H9 (cell line): ENCODE measurements at regions not wholly inside any gene's neighbourhood (a gene's known extent, or its start where the extent isn't known, plus 50 kb on each side); places are given as distances from the start of the nearest gene placed in this dataset.

ENCODE experiments used
- DNase-seq: peaks from one replicate; pipeline ENCODE4 v3.0.0-alpha.2; 2017
- H2AFZ ChIP-seq: one replicate; pipeline ENCODE4 v1.6.1; 2013; ENCODE audit warnings: mild to moderate bottlenecking, low read length, control low read depth, moderate library complexity
- H2AK5ac ChIP-seq: 2 replicates; pipeline ENCODE4 v1.6.1; 2013; ENCODE audit warnings: low read length, control low read depth, mixed read lengths; ENCODE audit not compliant: insufficient read length
- H2BK120ac ChIP-seq: one replicate; pipeline ENCODE4 v1.6.1; 2013; ENCODE audit warnings: low read depth, mild to moderate bottlenecking, low read length, control low read depth, inconsistent platforms; ENCODE audit not compliant: poor library complexity, severe bottlenecking
- H2BK12ac ChIP-seq: 2 replicates; pipeline ENCODE4 v1.6.1; 2013; ENCODE audit warnings: low read length, control low read depth, mixed read lengths, low read depth; ENCODE audit not compliant: insufficient read length
- H2BK15ac ChIP-seq: 2 replicates; pipeline ENCODE4 v1.6.1; 2013; ENCODE audit warnings: low read depth, low read length, control low read depth
- H2BK20ac ChIP-seq: one replicate; pipeline ENCODE4 v1.6.1; 2013; ENCODE audit warnings: low read depth, mild to moderate bottlenecking, low read length, control low read depth, inconsistent platforms; ENCODE audit not compliant: poor library complexity, severe bottlenecking
- H2BK5ac ChIP-seq: 2 replicates; pipeline ENCODE4 v1.6.1; 2013; ENCODE audit warnings: low read length, control low read depth, mixed read lengths; ENCODE audit not compliant: insufficient read length
- H3K14ac ChIP-seq: 2 replicates; pipeline ENCODE4 v1.6.1; 2013; ENCODE audit warnings: low read length, control low read depth; ENCODE audit not compliant: insufficient read depth
- H3K18ac ChIP-seq: 2 replicates; pipeline ENCODE4 v1.6.1; 2013; ENCODE audit warnings: low read depth, mild to moderate bottlenecking, mixed read lengths, low read length, control low read depth; ENCODE audit not compliant: insufficient read length
- H3K23ac ChIP-seq: 2 replicates; pipeline ENCODE4 v1.6.1; 2013; ENCODE audit warnings: low read length, control low read depth, mixed read lengths, low read depth; ENCODE audit not compliant: insufficient read length
- H3K23me2 ChIP-seq: 2 replicates; pipeline ENCODE4 v1.6.1; 2013; ENCODE audit warnings: low read depth, mild to moderate bottlenecking, mixed read lengths, low read length, control low read depth; ENCODE audit not compliant: insufficient read length, poor library complexity, severe bottlenecking
- H3K27ac ChIP-seq: 2 replicates; pipeline ENCODE4 v1.5.1; 2013; ENCODE audit warnings: low read length, control low read depth, mixed read lengths, low read depth; ENCODE audit not compliant: insufficient read length
- H3K27me3 ChIP-seq: 2 replicates; pipeline ENCODE4 v1.6.1; 2013; ENCODE audit warnings: low read length, control low read depth, inconsistent platforms; ENCODE audit not compliant: insufficient read depth
- H3K4ac ChIP-seq: 2 replicates; pipeline ENCODE4 v1.6.1; 2013; ENCODE audit warnings: low read depth, mild to moderate bottlenecking, control low read depth, inconsistent platforms, low read length, moderate library complexity
- H3K4me1 ChIP-seq: 2 replicates; pipeline ENCODE4 v1.6.1; 2013; ENCODE audit warnings: low read length, control low read depth, inconsistent platforms; ENCODE audit not compliant: insufficient read depth
- H3K4me2 ChIP-seq: 2 replicates; pipeline ENCODE4 v1.6.1; 2013; ENCODE audit warnings: low read length, control low read depth, mixed read lengths; ENCODE audit not compliant: insufficient read length, insufficient read depth
- H3K56ac ChIP-seq: 2 replicates; pipeline ENCODE4 v1.6.1; 2013; ENCODE audit warnings: low read depth, mild to moderate bottlenecking, mixed read lengths, low read length, control low read depth; ENCODE audit not compliant: insufficient read length
- H3K79me1 ChIP-seq: 2 replicates; pipeline ENCODE4 v1.6.1; 2013; ENCODE audit warnings: low read depth, mild to moderate bottlenecking, moderate library complexity, low read length, control low read depth, inconsistent platforms; ENCODE audit not compliant: insufficient read depth, poor library complexity, severe bottlenecking
- H3K79me2 ChIP-seq: 2 replicates; pipeline ENCODE4 v1.6.1; 2013; ENCODE audit warnings: low read length, control low read depth, inconsistent platforms; ENCODE audit not compliant: insufficient read depth
- H3K9ac ChIP-seq: 2 replicates; pipeline ENCODE4 v1.6.1; 2013; ENCODE audit warnings: low read length, control low read depth, mixed read lengths; ENCODE audit not compliant: insufficient read length; ENCODE audit errors: extremely low read depth
- H3K9me3 ChIP-seq: one replicate; pipeline ENCODE4 v1.6.1; 2013; ENCODE audit warnings: low read depth, low read length, inconsistent platforms; ENCODE audit not compliant: control insufficient read depth
- H3T11ph ChIP-seq: one replicate; pipeline ENCODE4 v1.6.1; 2013; ENCODE audit warnings: mild to moderate bottlenecking, low read length, control low read depth, inconsistent platforms
- H4K20me1 ChIP-seq: one replicate; pipeline ENCODE4 v1.6.1; 2013; ENCODE audit not compliant: control insufficient read depth, insufficient read length, insufficient read depth
- H4K5ac ChIP-seq: 2 replicates; pipeline ENCODE4 v1.6.1; 2013; ENCODE audit warnings: low read depth, mild to moderate bottlenecking, mixed read lengths, low read length, control low read depth; ENCODE audit not compliant: insufficient read length
- H4K8ac ChIP-seq: replicated peaks from 2 replicates; pipeline ENCODE4 v1.6.1; 2013; ENCODE audit warnings: low read length, control low read depth, mixed read lengths, low read depth; ENCODE audit not compliant: insufficient read length
- H4K91ac ChIP-seq: 2 replicates; pipeline ENCODE4 v1.6.1; 2013; ENCODE audit warnings: low read depth, mild to moderate bottlenecking, moderate library complexity, mixed read lengths, low read length, control low read depth; ENCODE audit not compliant: insufficient read length
- H3K27ac Mint-ChIP-seq, 3 experiments: 2 replicates in 2 of 3; 3 replicates in 1 of 3; pipeline ENCODE4 v1.8.0; 2020 to 2021; ENCODE audit warnings: mixed read lengths in 3 of 3, mild to moderate bottlenecking in 1 of 3, moderate library complexity in 1 of 3
- H3K27me3 Mint-ChIP-seq: 2 replicates; pipeline ENCODE4 v1.8.0; 2021; ENCODE audit warnings: low read depth, mild to moderate bottlenecking, moderate library complexity, mixed read lengths
- H3K36me3 Mint-ChIP-seq, 3 experiments: 2 replicates in 2 of 3; 3 replicates in 1 of 3; pipeline ENCODE4 v1.8.0; 2020 to 2021; ENCODE audit warnings: low read depth in 3 of 3, mixed read lengths in 3 of 3; ENCODE audit not compliant: insufficient read depth in 1 of 3
- H3K4me1 Mint-ChIP-seq, 2 experiments: 2 replicates each; pipeline ENCODE4 v1.8.0; 2020; ENCODE audit warnings: mixed read lengths in 2 of 2
- H3K4me3 Mint-ChIP-seq, 2 experiments: 2 replicates in 1 of 2; 3 replicates in 1 of 2; pipeline ENCODE4 v1.8.0; 2020 to 2021; ENCODE audit warnings: mild to moderate bottlenecking in 2 of 2, mixed read lengths in 2 of 2, moderate library complexity in 1 of 2
- H3K9me3 Mint-ChIP-seq, 2 experiments: 2 replicates in 1 of 2; 3 replicates in 1 of 2; pipeline ENCODE4 v1.8.0; 2020; ENCODE audit warnings: mild to moderate bottlenecking in 2 of 2, mixed read lengths in 2 of 2, moderate library complexity in 1 of 2
- CTCF ChIP-seq: fragments of 200-600 bp; sonication (generic); conservative IDR thresholded peaks from 3 replicates; pipeline ENCODE4 v1.8.0; 2021; ENCODE audit warnings: antibody characterized with exemption, mild to moderate bottlenecking
- WGBS: extraction: QIAGEN DNeasy Blood & Tissue Kit; methylation state at CpG from one replicate; pipeline ENCODE4 v1.1.7; 2013; ENCODE audit warnings: missing lambda C conversion rate, low lambda C conversion rate, mixed read lengths; ENCODE audit not compliant: insufficient read length; ENCODE audit errors: extremely low coverage; 5-methylcytosine and 5-hydroxymethylcytosine counted together

- Mint-ChIP-seq H3K4me3 (no peak overlapping the region), H3K9me3 (no peaks in the 10 kb centered on the region), H3K27ac (no peak overlapping the region), H3K36me3 (no peaks in the 10 kb centered on the region; a peak in 1 of 7 replicates), H3K4me1 (no peaks in the 10 kb centered on the region), H3K27me3 (no peaks in the 10 kb centered on the region)
- Histone ChIP-seq H2AK5ac (no peak overlapping the region), H3T11ph (no peak overlapping the region), H2BK15ac (no peak overlapping the region), H3K23me2 (no peaks in the 10 kb centered on the region), H4K91ac (no peak overlapping the region), H4K8ac (no peak overlapping the region), H3K4me2 (no peak overlapping the region), H3K9me3 (no peaks in the 10 kb centered on the region), H3K56ac (no peak overlapping the region), H2AFZ (no peak overlapping the region), H3K79me1 (no peaks in the 10 kb centered on the region), H2BK5ac (no peak overlapping the region), H3K9ac (no peak overlapping the region), H3K27ac (no peak overlapping the region), H4K20me1 (no peaks in the 10 kb centered on the region), H3K23ac (no peak overlapping the region), H3K79me2 (no peaks in the 10 kb centered on the region), H3K27me3 (no peaks in the 10 kb centered on the region), H2BK20ac (no peak overlapping the region), H2BK12ac (no peak overlapping the region), H4K5ac (no peak overlapping the region), H3K14ac (no peak overlapping the region), H3K18ac (no peak overlapping the region), H2BK120ac (no peak overlapping the region), H3K4ac (no peak overlapping the region), H3K4me1 (no peaks in the 10 kb centered on the region; the same call in 1 of the 2 replicates)
- no CpG with 5 or more reads among the region's 1 CpG for WGBS
- TF ChIP-seq CTCF: no peak
- DNase-seq: no peak
Measured at GRCh38 chr5:58025809-58026208, 434.1 kb downstream of the PLK2 start.
